ENCODE measurements at regions not wholly inside any gene's neighbourhood (a gene's known extent, or its start where the extent isn't known, plus 50 kb on each side); places are given as distances from the start of the nearest gene placed in this dataset.

DNA sequence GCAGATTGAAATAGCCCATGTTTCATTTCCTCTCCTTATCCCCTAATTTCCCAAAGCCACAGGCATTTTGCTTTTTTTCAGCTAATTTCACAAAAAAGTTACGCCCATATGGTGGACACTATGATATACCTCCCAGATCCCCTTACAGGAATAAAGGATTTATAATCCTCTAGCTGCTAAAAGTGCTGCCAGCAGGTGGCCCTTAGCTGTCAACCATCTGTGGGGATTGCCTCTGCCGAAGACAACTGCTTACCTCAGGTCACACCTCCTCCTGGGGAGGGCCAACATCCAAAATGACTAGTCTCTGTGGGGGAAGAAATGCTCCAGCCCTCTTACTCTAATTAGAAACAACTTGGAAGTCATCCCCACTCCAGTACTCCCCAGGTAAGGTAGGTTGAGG, 61.0 kb upstream of the EPB41L3 start:
- TF ChIP-seq, protein P1, sequence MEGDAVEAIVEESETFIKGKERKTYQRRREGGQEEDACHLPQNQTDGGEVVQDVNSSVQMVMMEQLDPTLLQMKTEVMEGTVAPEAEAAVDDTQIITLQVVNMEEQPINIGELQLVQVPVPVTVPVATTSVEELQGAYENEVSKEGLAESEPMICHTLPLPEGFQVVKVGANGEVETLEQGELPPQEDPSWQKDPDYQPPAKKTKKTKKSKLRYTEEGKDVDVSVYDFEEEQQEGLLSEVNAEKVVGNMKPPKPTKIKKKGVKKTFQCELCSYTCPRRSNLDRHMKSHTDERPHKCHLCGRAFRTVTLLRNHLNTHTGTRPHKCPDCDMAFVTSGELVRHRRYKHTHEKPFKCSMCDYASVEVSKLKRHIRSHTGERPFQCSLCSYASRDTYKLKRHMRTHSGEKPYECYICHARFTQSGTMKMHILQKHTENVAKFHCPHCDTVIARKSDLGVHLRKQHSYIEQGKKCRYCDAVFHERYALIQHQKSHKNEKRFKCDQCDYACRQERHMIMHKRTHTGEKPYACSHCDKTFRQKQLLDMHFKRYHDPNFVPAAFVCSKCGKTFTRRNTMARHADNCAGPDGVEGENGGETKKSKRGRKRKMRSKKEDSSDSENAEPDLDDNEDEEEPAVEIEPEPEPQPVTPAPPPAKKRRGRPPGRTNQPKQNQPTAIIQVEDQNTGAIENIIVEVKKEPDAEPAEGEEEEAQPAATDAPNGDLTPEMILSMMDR (IDR thresholded peaks at IDR 0.05; ENCODE audit: low read depth, low read length, missing control alignments): no peak
- no peak overlapping the region for H3K4me3 ChIP-seq (ENCODE audit: low read depth, low read length)

DNA sequence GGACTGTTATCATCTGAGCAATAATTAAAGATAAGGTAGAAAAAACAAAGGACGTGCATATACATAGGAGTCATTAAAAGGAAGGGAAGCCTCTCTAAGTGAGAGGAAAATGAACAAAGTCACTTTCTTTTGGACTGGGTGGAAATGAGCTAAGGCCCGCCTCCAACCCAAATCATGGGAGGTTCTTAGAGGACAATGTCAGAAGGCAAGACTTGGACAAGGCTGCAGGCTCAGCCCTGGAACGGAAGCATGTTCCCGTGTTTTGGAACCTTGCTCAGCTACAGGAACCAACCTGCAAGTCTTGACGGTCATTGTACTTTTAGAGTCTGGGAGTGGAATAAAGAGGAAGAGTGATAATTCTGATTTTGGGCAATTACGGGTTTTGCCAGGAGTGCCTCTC, 59.4 kb upstream of the EPB41L3 start:
- TF ChIP-seq, protein P1 (IDR thresholded peaks at IDR 0.05; ENCODE audit: low read depth, low read length, missing control alignments): no peak
- DNase-seq (ENCODE audit: low read depth): no peak
- no peak overlapping the region for H3K4me3 ChIP-seq (ENCODE audit: low read depth, low read length)

More for the DNA sequence above, 61.0 kb upstream of the EPB41L3 start:
- no peak for DNase-seq (ENCODE audit: low read depth)

DNA sequence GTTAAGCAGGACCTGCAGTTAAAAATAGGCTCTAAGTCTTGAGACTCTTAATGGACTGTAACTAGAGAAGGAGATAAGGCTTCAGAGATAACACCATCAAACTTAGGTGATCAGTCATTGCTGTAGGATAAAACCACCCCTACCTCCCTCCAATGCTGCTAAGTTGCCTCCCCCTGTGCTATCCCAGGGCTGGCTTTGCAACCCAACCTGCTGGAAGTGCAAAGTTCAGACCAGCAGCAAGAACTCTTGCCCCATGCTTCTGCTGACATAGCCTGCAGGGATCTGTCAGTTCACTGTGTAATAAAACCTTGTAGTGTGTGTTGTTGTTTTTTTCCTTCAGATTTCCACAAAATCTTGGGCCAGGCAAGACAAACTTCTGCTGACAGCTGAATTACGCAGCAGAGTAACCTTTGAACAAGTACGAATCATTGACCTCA, 57.4 kb upstream of the EPB41L3 start:
- TF ChIP-seq, protein P1 (IDR thresholded peaks at IDR 0.05; ENCODE audit: low read depth, low read length, missing control alignments): no peak
- no peak for DNase-seq (ENCODE audit: low read depth)
- no peak overlapping the region for H3K4me3 ChIP-seq (ENCODE audit: low read depth, low read length)

DNA sequence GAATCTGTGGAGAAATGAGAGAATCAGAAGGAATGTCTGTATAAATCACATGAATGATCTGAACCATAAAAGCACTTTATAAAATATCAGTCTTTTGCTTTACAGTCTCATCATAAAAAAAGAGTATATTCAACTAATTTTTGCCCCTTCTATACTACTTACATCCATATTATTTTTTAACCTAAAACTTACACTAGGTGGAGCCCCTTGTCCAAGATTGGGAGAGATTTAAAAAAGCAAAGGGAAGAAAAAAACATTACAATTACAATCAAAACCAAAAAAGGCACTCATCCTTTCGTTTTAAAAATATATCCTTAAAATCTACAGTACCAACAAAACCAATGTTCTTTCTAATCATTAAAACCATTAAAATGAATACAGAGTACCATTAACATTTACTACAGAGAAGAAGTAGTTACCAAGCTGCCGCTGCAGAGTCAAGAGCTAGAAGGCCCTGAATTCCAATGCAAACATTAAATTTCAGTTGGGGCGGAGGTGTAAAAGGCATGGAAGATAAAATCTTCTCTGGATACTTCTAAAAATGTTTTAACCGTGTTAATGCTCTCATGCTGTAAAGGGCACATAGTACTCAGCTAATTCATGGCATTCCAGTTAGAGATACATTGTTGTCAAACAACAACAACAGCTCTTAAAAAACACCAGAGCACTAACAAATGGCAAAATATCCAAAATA, 56.7 kb upstream of the EPB41L3 start:
- TF ChIP-seq, protein P1 (IDR thresholded peaks at IDR 0.05; ENCODE audit: low read depth, low read length, missing control alignments): no peak
- H3K4me3 ChIP-seq (ENCODE audit: low read depth, low read length): no peak overlapping the region
- DNase-seq (ENCODE audit: low read depth): no peak

DNA sequence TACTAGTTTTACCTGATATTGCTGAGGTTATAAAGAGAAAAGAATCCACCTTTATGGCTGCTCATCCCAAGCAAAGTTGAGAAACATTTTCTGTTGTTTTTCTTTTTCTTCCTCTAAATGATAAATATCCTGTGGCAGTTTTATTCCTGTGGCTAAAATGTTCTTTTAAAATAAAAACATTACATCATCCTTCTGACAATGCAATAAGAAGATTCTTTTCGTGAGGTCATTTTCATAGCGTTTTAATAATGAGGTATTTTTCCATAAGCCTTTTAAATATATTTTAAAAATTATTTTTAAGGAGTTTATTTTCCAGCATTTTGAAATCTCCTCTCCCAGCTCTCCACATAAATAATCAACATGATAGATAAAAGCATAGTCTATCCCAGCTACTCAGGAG, 52.8 kb upstream of the EPB41L3 start:
- no peak for DNase-seq (ENCODE audit: low read depth)
- TF ChIP-seq, protein P1 (IDR thresholded peaks at IDR 0.05; ENCODE audit: low read depth, low read length, missing control alignments): no peak
- H3K4me3 ChIP-seq (ENCODE audit: low read depth, low read length): no peak overlapping the region
